ENCODE measurements at regions not wholly inside any gene's neighbourhood (a gene's known extent, or its start where the extent isn't known, plus 50 kb on each side); places are given as distances from the start of the nearest gene placed in this dataset.
"Not testable (repeated sequence)": the region's sequence is repeated elsewhere in the genome, so short reads cannot be mapped to it uniquely, and the experiment has no call there.

- Histone ChIP-seq H3K4me1 (ENCODE audit: control insufficient read depth in 5 of 5, insufficient read depth in 5 of 5, low read length in 5 of 5) (no peaks in the 10 kb centered on the region), H3K9me3 (ENCODE audit: control insufficient read depth in 4 of 4, insufficient read depth in 3 of 4, low read length in 3 of 4) (peaks cover 0 to 6% (median 2%) of the 10 kb centered on the region in 4 donors), H3K27ac (ENCODE audit: low read depth in 1 of 2, low read length in 1 of 2) (no peak overlapping the region), H3K9ac (ENCODE audit: insufficient read depth in 1 of 2, low read length in 2 of 2) (no peak overlapping the region), H3K4me3 (no peak overlapping the region), H3K36me3 (ENCODE audit: control insufficient read depth in 4 of 4, insufficient read depth in 4 of 4, low read length in 4 of 4) (no peaks in the 10 kb centered on the region), H3K27me3 (ENCODE audit: control insufficient read depth in 3 of 3, insufficient read depth in 3 of 3, low read length in 2 of 3) (no peaks in the 10 kb centered on the region)
- DNase-seq (no peak), ATAC-seq (ENCODE audit: insufficient read depth, low FRiP score) (no peak)
- no peak for TF ChIP-seq CTCF (IDR thresholded peaks at IDR 0.05; ENCODE audit: control extremely low read depth, extremely low read depth)
- WGBS, 2 donors: 0% methylated on average over 1 of the region's 1 CpG
Observed at GRCh38 chr5:158039441-158039840, 180.5 kb upstream of the CLINT1 start.

GRCh38 chr5:158036983-158037595 is 178.1 kb upstream of the CLINT1 start:
- not testable (repeated sequence) for H3K4me1 ChIP-seq (ENCODE audit: control insufficient read depth in 5 of 5, insufficient read depth in 5 of 5, low read length in 5 of 5); H3K36me3 ChIP-seq (ENCODE audit: control insufficient read depth in 4 of 4, insufficient read depth in 4 of 4, low read length in 4 of 4); H3K27me3 ChIP-seq (ENCODE audit: control insufficient read depth in 3 of 3, insufficient read depth in 3 of 3, low read length in 2 of 3); H3K27ac ChIP-seq (ENCODE audit: low read depth in 1 of 2, low read length in 1 of 2); H3K4me3 ChIP-seq; H3K9ac ChIP-seq (ENCODE audit: insufficient read depth in 1 of 2, low read length in 2 of 2); DNase-seq; H3K9me3 ChIP-seq (ENCODE audit: control insufficient read depth in 4 of 4, insufficient read depth in 3 of 4, low read length in 3 of 4); ATAC-seq (ENCODE audit: insufficient read depth, low FRiP score)
- 97 to 99% methylated on average over 21 to 31 of the region's 31 CpGs for WGBS, 2 donors

GRCh38 chr5:158034586-158034985 is 175.6 kb upstream of the CLINT1 start:
- not testable (repeated sequence) for DNase-seq; H3K4me1 ChIP-seq (ENCODE audit: control insufficient read depth in 5 of 5, insufficient read depth in 5 of 5, low read length in 5 of 5); H3K9me3 ChIP-seq (ENCODE audit: control insufficient read depth in 4 of 4, insufficient read depth in 3 of 4, low read length in 3 of 4); ATAC-seq (ENCODE audit: insufficient read depth, low FRiP score); H3K4me3 ChIP-seq; H3K27ac ChIP-seq (ENCODE audit: low read depth in 1 of 2, low read length in 1 of 2); H3K9ac ChIP-seq (ENCODE audit: insufficient read depth in 1 of 2, low read length in 2 of 2); H3K27me3 ChIP-seq (ENCODE audit: control insufficient read depth in 3 of 3, insufficient read depth in 3 of 3, low read length in 2 of 3); H3K36me3 ChIP-seq (ENCODE audit: control insufficient read depth in 4 of 4, insufficient read depth in 4 of 4, low read length in 4 of 4)
- WGBS, 2 donors: 90 to 91% methylated on average over 6 of the region's 6 CpGs

- DNase-seq (no peak), ATAC-seq (ENCODE audit: insufficient read depth, low FRiP score) (no peak)
- Histone ChIP-seq H3K27ac (ENCODE audit: low read depth in 1 of 2, low read length in 1 of 2) (no peak overlapping the region), H3K9ac (ENCODE audit: insufficient read depth in 1 of 2, low read length in 2 of 2) (no peak overlapping the region), H3K4me3 (no peak overlapping the region), H3K4me1 (ENCODE audit: control insufficient read depth in 5 of 5, insufficient read depth in 5 of 5, low read length in 5 of 5) (no peaks in the 10 kb centered on the region), H3K36me3 (ENCODE audit: control insufficient read depth in 4 of 4, insufficient read depth in 4 of 4, low read length in 4 of 4) (no peaks in the 10 kb centered on the region), H3K9me3 (ENCODE audit: control insufficient read depth in 4 of 4, insufficient read depth in 3 of 4, low read length in 3 of 4) (peaks cover 0 to 6% (median 2%) of the 10 kb centered on the region in 4 donors), H3K27me3 (ENCODE audit: control insufficient read depth in 3 of 3, insufficient read depth in 3 of 3, low read length in 2 of 3) (no peaks in the 10 kb centered on the region)
- WGBS, 2 donors: 86 to 96% methylated on average over 1 of the region's 1 CpG
- TF ChIP-seq CTCF (IDR thresholded peaks at IDR 0.05; ENCODE audit: control extremely low read depth, extremely low read depth): no peak
Observed at GRCh38 chr5:158033724-158034123, 174.8 kb upstream of the CLINT1 start.

All from lung (tissue), 11 donors.